ENCODE measurements at regions not wholly inside any gene's neighbourhood (a gene's known extent, or its start where the extent isn't known, plus 50 kb on each side); places are given as distances from the start of the nearest gene placed in this dataset.

DNA sequence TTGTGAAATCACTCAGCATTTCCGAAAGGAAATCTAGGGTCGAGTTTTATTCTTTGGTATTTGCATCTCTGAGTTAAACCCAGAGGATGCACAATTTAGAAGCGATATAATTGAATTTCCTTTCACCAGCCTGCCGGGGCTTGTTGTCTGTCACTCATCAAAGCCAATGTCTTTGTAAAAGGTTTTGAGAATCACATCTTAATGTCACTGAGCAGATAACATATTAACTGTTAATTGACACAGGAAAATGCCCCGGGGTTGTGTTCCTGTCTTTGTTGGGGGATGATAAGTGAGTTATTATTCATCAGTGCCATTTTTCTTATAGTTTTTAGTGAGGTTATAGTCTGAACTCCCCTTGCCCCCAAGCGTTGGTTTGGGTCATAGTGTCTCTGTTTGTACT is 73.4 kb downstream of the DUSP6 start:
- H3K4me1 Mint-ChIP-seq, result peaks cover 16% of the 10 kb centered on the region
- Histone ChIP-seq H3F3A (ENCODE audit: low read depth) (no peaks in the 10 kb centered on the region), H3K27me3 (no peaks in the 10 kb centered on the region), H3K27ac (no peak overlapping the region), H3K4me3 (no peak overlapping the region), H3K4me2 (no peak overlapping the region), H4K20me1 (ENCODE audit: low read depth) (no peaks in the 10 kb centered on the region), H3K9ac (no peak overlapping the region), H2AFZ (replicated peaks) (no peak overlapping the region), H3K9me3 (ENCODE audit: low read depth) (no peaks in the 10 kb centered on the region), H3K79me2 (ENCODE audit: low read depth) (no peaks in the 10 kb centered on the region), H3K4me1 (peaks cover 19% of the 10 kb centered on the region), H3K36me3 (no peaks in the 10 kb centered on the region)
- DNase-seq (ENCODE audit: low spot score), result no peak
- H3K36me3 Mint-ChIP-seq, result no peaks in the 10 kb centered on the region
- H3K27me3 Mint-ChIP-seq (ENCODE audit: insufficient read depth, low read depth), result peaks cover 2% of the 10 kb centered on the region
- H3K4me3 Mint-ChIP-seq, result no peak overlapping the region
- no peak overlapping the region for H3K27ac Mint-ChIP-seq
- TF ChIP-seq EZH2phosphoT487 (IDR thresholded peaks at IDR 0.05) (no peak), EZH2 (IDR thresholded peaks at IDR 0.05) (no peak), CTCF (IDR thresholded peaks at IDR 0.05) (no peak)
- peaks cover 5% of the 10 kb centered on the region for H3K9me3 Mint-ChIP-seq

GRCh38 chr12:89278169-89278568 is 74.1 kb downstream of the DUSP6 start:
- Histone ChIP-seq H3K4me1 (peaks cover 18% of the 10 kb centered on the region), H3K4me3 (no peak overlapping the region), H3K79me2 (ENCODE audit: low read depth) (no peaks in the 10 kb centered on the region), H2AFZ (replicated peaks) (no peak overlapping the region), H3K36me3 (no peaks in the 10 kb centered on the region), H3K27me3 (no peaks in the 10 kb centered on the region), H3K27ac (no peak overlapping the region), H3K9me3 (ENCODE audit: low read depth) (no peaks in the 10 kb centered on the region), H3K9ac (no peak overlapping the region), H3F3A (ENCODE audit: low read depth) (no peaks in the 10 kb centered on the region), H3K4me2 (no peak overlapping the region), H4K20me1 (ENCODE audit: low read depth) (no peaks in the 10 kb centered on the region)
- peaks cover 16% of the 10 kb centered on the region for H3K4me1 Mint-ChIP-seq
- DNase-seq (ENCODE audit: low spot score), result no peak
- peaks cover 5% of the 10 kb centered on the region for H3K9me3 Mint-ChIP-seq
- no peak overlapping the region for H3K27ac Mint-ChIP-seq
- no peak overlapping the region for H3K4me3 Mint-ChIP-seq
- no peaks in the 10 kb centered on the region for H3K36me3 Mint-ChIP-seq
- no peak for TF ChIP-seq EZH2phosphoT487 (IDR thresholded peaks at IDR 0.05)
- no peak for TF ChIP-seq CTCF (IDR thresholded peaks at IDR 0.05)
- no peak for TF ChIP-seq EZH2 (IDR thresholded peaks at IDR 0.05)
- peaks cover 2% of the 10 kb centered on the region for H3K27me3 Mint-ChIP-seq (ENCODE audit: insufficient read depth, low read depth)

DNA sequence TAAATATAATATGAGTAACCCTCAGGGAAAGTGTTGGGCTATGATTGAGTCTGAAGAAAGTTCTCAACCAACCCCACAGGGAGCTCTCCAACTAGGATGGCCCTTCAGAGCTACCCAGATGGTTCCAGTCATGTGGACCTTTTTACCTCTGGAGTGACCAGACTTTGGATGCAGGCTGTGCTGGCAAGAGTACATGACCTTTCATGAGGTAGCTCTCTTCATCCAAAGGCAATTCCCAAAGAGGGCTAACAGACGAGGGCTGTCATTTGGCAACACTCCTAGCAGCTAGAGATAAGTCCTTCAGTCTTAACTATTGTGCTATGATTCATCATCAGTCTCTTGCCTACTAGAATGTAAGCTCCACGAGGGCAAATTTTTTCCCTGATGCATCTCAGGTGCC is 75.4 kb downstream of the DUSP6 start:
- no peak for DNase-seq (ENCODE audit: low spot score)
- Mint-ChIP-seq H3K27me3 (ENCODE audit: insufficient read depth, low read depth) (peaks cover 2% of the 10 kb centered on the region), H3K36me3 (no peaks in the 10 kb centered on the region), H3K4me3 (no peak overlapping the region), H3K9me3 (peaks cover 5% of the 10 kb centered on the region), H3K4me1 (peaks cover 9% of the 10 kb centered on the region), H3K27ac (no peak overlapping the region)
- Histone ChIP-seq H3K9ac (no peak overlapping the region), H2AFZ (replicated peaks) (no peak overlapping the region), H3K36me3 (no peaks in the 10 kb centered on the region), H3K9me3 (ENCODE audit: low read depth) (no peaks in the 10 kb centered on the region), H3K4me3 (no peak overlapping the region), H4K20me1 (ENCODE audit: low read depth) (no peaks in the 10 kb centered on the region), H3K4me2 (no peak overlapping the region), H3K79me2 (ENCODE audit: low read depth) (no peaks in the 10 kb centered on the region), H3K4me1 (peaks cover 13% of the 10 kb centered on the region), H3K27me3 (no peaks in the 10 kb centered on the region), H3F3A (ENCODE audit: low read depth) (no peaks in the 10 kb centered on the region), H3K27ac (no peak overlapping the region)
- TF ChIP-seq CTCF (IDR thresholded peaks at IDR 0.05) (no peak), EZH2 (IDR thresholded peaks at IDR 0.05) (no peak), EZH2phosphoT487 (IDR thresholded peaks at IDR 0.05) (no peak)
